OCI-LY7 (cell line): ENCODE measurements at regions not wholly inside any gene's neighbourhood (a gene's known extent, or its start where the extent isn't known, plus 50 kb on each side); places are given as distances from the start of the nearest gene placed in this dataset.

Experiments used
- BruUV-seq: library from RNA; stranded (reverse); fragments of 400-500 nt; replicated peaks from 2 replicates; lab custom pipeline; 2021; lab: Mats Ljungman, UMichigan
- CTCF ChIA-PET: fragments of 300-600 bp; sonication (Branson Sonifier 250); formaldehyde crosslinking; loops from one replicate; lab custom pipeline; 2022; ENCODE audit warnings: antibody characterized with exemption; ENCODE audit not compliant: unreplicated experiment; lab: Charles Lee
- POLR2A ChIA-PET: fragments of 300-600 bp; sonication (Branson Sonifier 250); formaldehyde crosslinking; loops from one replicate; lab custom pipeline; 2022; ENCODE audit warnings: antibody characterized with exemption; lab: Charles Lee
- DNase-seq: peaks from one replicate; pipeline ENCODE4 v3.0.0-alpha.2; 2015; ENCODE audit warnings: low spot score
- H2AFZ ChIP-seq: fragments of 200-600 bp; sonication (generic), shearing (Covaris generic); 2 replicates; pipeline ENCODE4 v1.6.1; 2014; ENCODE audit warnings: mild to moderate bottlenecking, antibody characterized with exemption, low read length, moderate library complexity
- H3K27ac ChIP-seq: fragments of 200-600 bp; sonication (generic); 2 replicates; pipeline ENCODE4 v1.5.1; 2014; ENCODE audit warnings: mixed run types, low read depth, mild to moderate bottlenecking, moderate library complexity, low read length, inconsistent platforms; ENCODE audit not compliant: poor library complexity, severe bottlenecking
- H3K36me3 ChIP-seq: fragments of 200-600 bp; sonication (generic); 2 replicates; pipeline ENCODE4 v1.6.1; 2014; ENCODE audit warnings: mild to moderate bottlenecking, antibody characterized with exemption, low read length, moderate library complexity, mixed read lengths; ENCODE audit not compliant: insufficient read depth
- H3K4me1 ChIP-seq: fragments of 200-600 bp; sonication (generic); 2 replicates; pipeline ENCODE4 v1.5.1; 2014; ENCODE audit warnings: mild to moderate bottlenecking, low read length; ENCODE audit not compliant: insufficient read depth, poor library complexity, severe bottlenecking
- H3K4me2 ChIP-seq: fragments of 200-600 bp; sonication (generic); 2 replicates; pipeline ENCODE4 v1.6.1; 2014; ENCODE audit warnings: mild to moderate bottlenecking, low read length
- H3K4me3 ChIP-seq: fragments of 200-600 bp; sonication (generic); 2 replicates; pipeline ENCODE4 v1.5.1; 2014; ENCODE audit warnings: mild to moderate bottlenecking, low read depth, low read length; ENCODE audit not compliant: poor library complexity, severe bottlenecking
- H3K79me2 ChIP-seq: fragments of 200-600 bp; sonication (generic); 2 replicates; pipeline ENCODE4 v1.6.1; 2016; ENCODE audit warnings: low read depth, mild to moderate bottlenecking, low read length, moderate library complexity, mixed read lengths; ENCODE audit not compliant: insufficient read depth
- H3K9me2 ChIP-seq: fragments of 200-600 bp; sonication (generic); 2 replicates; pipeline ENCODE4 v1.6.1; 2016; ENCODE audit warnings: mild to moderate bottlenecking, low read length, mixed read lengths; ENCODE audit not compliant: insufficient read depth
- H3K9me3 ChIP-seq: fragments of 200-600 bp; sonication (generic); 2 replicates; pipeline ENCODE4 v1.6.1; 2014; ENCODE audit warnings: mild to moderate bottlenecking, mixed run types, low read length, mixed read lengths
- H4K20me1 ChIP-seq: fragments of 200-600 bp; sonication (generic); 2 replicates; pipeline ENCODE4 v1.6.1; 2014; ENCODE audit warnings: mild to moderate bottlenecking, antibody characterized with exemption, low read length, moderate library complexity, mixed read lengths; ENCODE audit not compliant: insufficient read depth
- CTCF ChIP-seq: fragments of 200-600 bp; sonication (generic); conservative IDR thresholded peaks from 2 replicates; pipeline ENCODE4 v1.5.1; 2014; ENCODE audit warnings: mild to moderate bottlenecking, antibody characterized with exemption, low read length, moderate library complexity, mixed read lengths
- EZH2phosphoT487 ChIP-seq: fragments of 200-600 bp; sonication (generic); IDR thresholded peaks from 2 replicates; pipeline ENCODE4 v1.6.1; 2018; ENCODE audit warnings: low read depth, borderline replicate concordance, mild to moderate bottlenecking, mixed run types, antibody characterized with exemption, low read length, moderate library complexity, mixed read lengths
- intact Hi-C: fragments of 100-400 bp; cut with micrococcal nuclease; formaldehyde crosslinking; loops from one replicate; pipeline ENCODE4 v1.10.0; 2022; ENCODE audit not compliant: unreplicated experiment

- H3K4me2 ChIP-seq: no peak overlapping the region
- H3K79me2 ChIP-seq: no peaks in the 10 kb centered on the region
These were observed 1072.0 kb upstream of the INTU start for GRCh38 chr4:126560794-126561193.

DNA sequence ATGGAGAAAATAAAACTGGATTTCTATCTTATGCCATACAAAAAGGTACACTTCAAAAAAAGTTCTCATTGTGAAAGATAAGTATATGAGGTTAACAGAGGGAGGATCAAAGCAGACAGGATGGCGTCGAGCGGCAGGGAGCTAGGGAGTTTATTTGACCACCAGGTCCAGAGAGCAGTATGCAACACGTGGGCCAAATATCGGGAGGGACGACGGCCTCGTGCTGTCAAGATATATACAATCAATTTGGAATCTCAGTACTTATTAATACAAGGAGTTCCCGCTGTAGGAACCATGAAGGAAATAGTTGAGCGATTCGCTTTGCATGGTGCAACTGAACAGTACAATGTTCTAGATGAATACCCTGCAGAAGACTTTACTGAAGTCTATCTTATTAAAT is 1069.4 kb upstream of the INTU start:
- CTCF ChIA-PET: no interaction called here
- no peaks in the 10 kb centered on the region for H3K4me1 ChIP-seq
- no peak overlapping the region for H3K4me2 ChIP-seq
- intact Hi-C loops: no loop called here
- no peaks in the 10 kb centered on the region for H4K20me1 ChIP-seq
- H3K9me2 ChIP-seq: no peaks in the 10 kb centered on the region
- no TSS peak for BruUV-seq
- H3K27ac ChIP-seq: no peak overlapping the region
- TF ChIP-seq CTCF (no peak), EZH2phosphoT487 (no peak)
- H3K36me3 ChIP-seq: no peaks in the 10 kb centered on the region
- no peak overlapping the region for H2AFZ ChIP-seq
- POLR2A ChIA-PET: interaction anchor here (0.7 kb wide), 1 partner anchor 1498 kb away, joined by 3 read pairs; the partner anchor contains the start of gene LARP1B
- DNase-seq: no peak
- H3K4me3 ChIP-seq: no peak overlapping the region
- H3K9me3 ChIP-seq: no peaks in the 10 kb centered on the region
- no peaks in the 10 kb centered on the region for H3K79me2 ChIP-seq

More at GRCh38 chr4:126560794-126561193, 1072.0 kb upstream of the INTU start:
- H3K27ac ChIP-seq: no peak overlapping the region
- H3K4me1 ChIP-seq: no peaks in the 10 kb centered on the region
- H3K9me3 ChIP-seq: no peaks in the 10 kb centered on the region
- no peaks in the 10 kb centered on the region for H4K20me1 ChIP-seq
- H3K4me3 ChIP-seq: no peak overlapping the region
- TF ChIP-seq CTCF (no peak), EZH2phosphoT487 (no peak)
- no peak overlapping the region for H2AFZ ChIP-seq
- CTCF ChIA-PET: no interaction called here
- H3K36me3 ChIP-seq: no peaks in the 10 kb centered on the region
- no peak for DNase-seq
- intact Hi-C loops: no loop called here
- no peaks in the 10 kb centered on the region for H3K9me2 ChIP-seq
- BruUV-seq: no TSS peak
- POLR2A ChIA-PET: no interaction called here

GRCh38 chr4:126564283-126564854 is 1068.4 kb upstream of the INTU start:
- POLR2A ChIA-PET: no interaction called here
- no peak overlapping the region for H2AFZ ChIP-seq
- no peak overlapping the region for H3K4me3 ChIP-seq
- intact Hi-C loops: no loop called here
- H3K9me3 ChIP-seq: no peaks in the 10 kb centered on the region
- no peaks in the 10 kb centered on the region for H3K4me1 ChIP-seq
- H3K9me2 ChIP-seq: no peaks in the 10 kb centered on the region
- TF ChIP-seq CTCF (no peak), EZH2phosphoT487 (no peak)
- no TSS peak for BruUV-seq
- CTCF ChIA-PET: no interaction called here
- H3K4me2 ChIP-seq: no peak overlapping the region
- no peaks in the 10 kb centered on the region for H4K20me1 ChIP-seq
- H3K36me3 ChIP-seq: no peaks in the 10 kb centered on the region
- H3K79me2 ChIP-seq: no peaks in the 10 kb centered on the region
- DNase-seq: no peak
- no peak overlapping the region for H3K27ac ChIP-seq
